ENCODE measurements at regions not wholly inside any gene's neighbourhood (a gene's known extent, or its start where the extent isn't known, plus 50 kb on each side); places are given as distances from the start of the nearest gene placed in this dataset.

DNA sequence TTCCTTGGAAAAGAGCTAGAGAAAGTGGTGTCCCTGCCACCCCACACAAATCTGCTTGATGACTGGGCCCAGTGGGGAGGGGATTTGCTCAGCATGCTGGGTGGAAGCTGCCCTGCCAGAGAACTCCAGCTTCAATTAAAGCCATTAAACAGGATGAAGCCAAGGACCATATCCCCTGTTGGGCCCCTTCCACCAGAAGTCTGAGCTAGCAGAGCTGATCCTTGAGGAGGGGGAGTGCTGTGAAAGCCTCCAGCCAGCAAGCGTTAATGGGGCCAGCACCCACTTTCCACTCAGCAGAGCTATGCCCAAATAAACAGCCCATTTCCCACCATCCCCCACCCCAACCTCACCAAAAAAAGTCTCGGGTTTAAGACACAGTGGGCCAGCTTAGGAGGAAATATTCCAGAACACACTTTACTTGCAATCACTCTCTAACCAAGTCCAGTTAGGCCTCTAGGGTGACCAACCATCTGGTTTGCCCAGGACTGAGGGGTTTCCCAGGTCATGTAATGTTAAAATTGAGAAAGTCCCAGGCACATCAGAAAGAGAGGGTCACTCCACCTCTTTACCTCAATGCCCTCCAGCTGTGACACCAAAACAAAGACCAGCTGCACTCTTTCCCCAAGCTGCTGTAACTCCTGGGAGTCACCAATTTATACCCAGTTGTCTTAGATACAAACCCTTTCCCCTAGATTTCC is 132.3 kb downstream of the FOXI3 start:
- H3K4me3 ChIP-seq: no peak overlapping the region
- no peaks in the 10 kb centered on the region for H3K4me1 ChIP-seq (replicated peaks in 1 of 2)
- WGBS, 4 donors: 68 to 83% (median 73%) methylated on average over 2 of the region's 2 CpGs
- no peak overlapping the region for H3K27ac ChIP-seq
- intact Hi-C loops (cut with DNase I): no loop called here
- H3K36me3 ChIP-seq (replicated peaks in 1 of 2): no peaks in the 10 kb centered on the region
- no peak for TF ChIP-seq POLR2A (IDR thresholded peaks at IDR 0.05)
- TF ChIP-seq, protein P1, sequence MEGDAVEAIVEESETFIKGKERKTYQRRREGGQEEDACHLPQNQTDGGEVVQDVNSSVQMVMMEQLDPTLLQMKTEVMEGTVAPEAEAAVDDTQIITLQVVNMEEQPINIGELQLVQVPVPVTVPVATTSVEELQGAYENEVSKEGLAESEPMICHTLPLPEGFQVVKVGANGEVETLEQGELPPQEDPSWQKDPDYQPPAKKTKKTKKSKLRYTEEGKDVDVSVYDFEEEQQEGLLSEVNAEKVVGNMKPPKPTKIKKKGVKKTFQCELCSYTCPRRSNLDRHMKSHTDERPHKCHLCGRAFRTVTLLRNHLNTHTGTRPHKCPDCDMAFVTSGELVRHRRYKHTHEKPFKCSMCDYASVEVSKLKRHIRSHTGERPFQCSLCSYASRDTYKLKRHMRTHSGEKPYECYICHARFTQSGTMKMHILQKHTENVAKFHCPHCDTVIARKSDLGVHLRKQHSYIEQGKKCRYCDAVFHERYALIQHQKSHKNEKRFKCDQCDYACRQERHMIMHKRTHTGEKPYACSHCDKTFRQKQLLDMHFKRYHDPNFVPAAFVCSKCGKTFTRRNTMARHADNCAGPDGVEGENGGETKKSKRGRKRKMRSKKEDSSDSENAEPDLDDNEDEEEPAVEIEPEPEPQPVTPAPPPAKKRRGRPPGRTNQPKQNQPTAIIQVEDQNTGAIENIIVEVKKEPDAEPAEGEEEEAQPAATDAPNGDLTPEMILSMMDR (IDR thresholded peaks at IDR 0.05): no peak
- H3K27me3 ChIP-seq: no peaks in the 10 kb centered on the region
- H3K9me3 ChIP-seq (replicated peaks in 1 of 3): no peaks in the 10 kb centered on the region
- no peak for DNase-seq

DNA sequence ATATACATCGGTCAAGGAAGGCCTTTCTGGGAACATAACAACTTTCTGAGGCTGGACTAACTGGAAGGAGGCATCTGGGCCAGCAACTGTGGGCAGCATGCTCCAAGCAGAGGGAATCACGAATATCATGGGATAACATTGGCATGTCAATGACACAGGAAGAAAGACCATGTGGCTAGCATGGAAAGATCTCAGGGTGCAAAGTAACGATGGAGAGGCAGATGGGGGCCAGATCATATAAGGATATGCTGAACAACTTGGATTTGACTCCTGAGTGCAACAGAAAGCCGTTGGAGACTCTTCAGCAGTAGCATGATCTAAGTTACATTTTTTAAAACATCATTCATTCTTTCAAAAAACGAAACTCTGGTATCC is 133.6 kb downstream of the FOXI3 start:
- intact Hi-C loops (cut with DNase I): no loop called here
- no peak for TF ChIP-seq POLR2A (IDR thresholded peaks at IDR 0.05)
- TF ChIP-seq, protein P1 (IDR thresholded peaks at IDR 0.05): no peak

DNA sequence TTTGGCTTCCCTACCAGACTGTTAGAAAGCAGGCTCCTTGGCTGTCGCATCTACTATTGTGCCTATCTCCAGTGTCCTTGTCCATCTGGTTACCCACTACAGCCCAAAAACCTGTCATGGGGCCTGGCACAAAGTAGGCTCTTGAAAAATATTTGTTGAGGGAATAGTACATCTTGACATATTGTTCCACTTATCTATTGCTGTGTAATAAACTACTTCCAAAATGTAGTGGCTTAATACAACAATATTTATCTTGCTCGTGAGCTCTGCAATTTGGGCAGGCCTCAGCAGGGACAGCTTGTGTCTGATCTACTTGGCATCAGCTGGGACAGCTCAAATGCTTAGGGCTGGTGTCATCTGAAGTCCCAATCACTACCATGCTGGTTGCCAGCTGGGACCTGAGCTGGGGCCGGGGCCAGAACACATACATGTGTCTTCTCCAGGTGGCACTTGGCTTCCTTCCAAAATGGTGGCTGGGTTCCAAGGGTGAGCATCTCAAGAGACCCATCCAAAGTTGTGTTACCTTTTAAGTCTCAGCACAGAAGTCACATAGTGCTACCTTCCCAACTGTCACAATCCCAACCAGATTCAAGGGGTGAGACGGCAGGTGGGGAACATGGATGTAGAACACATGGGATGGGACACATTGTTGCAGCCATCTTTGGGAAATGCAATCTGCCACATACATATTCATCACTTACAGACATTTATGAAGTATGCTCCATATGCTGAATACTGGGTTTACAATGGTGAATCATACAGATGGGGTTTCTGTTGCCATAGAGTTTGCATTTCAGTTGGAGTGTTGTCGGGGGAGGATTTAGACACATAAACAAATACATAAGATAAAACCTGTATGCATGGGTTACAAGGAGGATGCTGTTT is 134.2 kb downstream of the FOXI3 start:
- H3K4me3 ChIP-seq: no peak overlapping the region
- intact Hi-C loops (cut with DNase I): no loop called here
- no peaks in the 10 kb centered on the region for H3K4me1 ChIP-seq (replicated peaks in 1 of 2)
- no peak for TF ChIP-seq POLR2A (IDR thresholded peaks at IDR 0.05)
- TF ChIP-seq, protein P1 (IDR thresholded peaks at IDR 0.05): no peak
- H3K36me3 ChIP-seq (replicated peaks in 1 of 2): no peaks in the 10 kb centered on the region
- no peak overlapping the region for H3K27ac ChIP-seq
- WGBS, 4 donors: 88 to 93% (median 89%) methylated on average over 5 of the region's 5 CpGs
- H3K9me3 ChIP-seq (replicated peaks in 1 of 3): no peaks in the 10 kb centered on the region
- H3K27me3 ChIP-seq: no peaks in the 10 kb centered on the region
- no peak for DNase-seq

More for the DNA sequence above, 133.6 kb downstream of the FOXI3 start:
- H3K4me3 ChIP-seq: no peak overlapping the region
- H3K27me3 ChIP-seq: no peaks in the 10 kb centered on the region
- no peak overlapping the region for H3K27ac ChIP-seq
- no peaks in the 10 kb centered on the region for H3K9me3 ChIP-seq (replicated peaks in 1 of 3)
- DNase-seq: no peak
- no peaks in the 10 kb centered on the region for H3K4me1 ChIP-seq (replicated peaks in 1 of 2)
- 66 to 80% (median 73%) methylated on average over 5 of the region's 5 CpGs for WGBS, 4 donors
- H3K36me3 ChIP-seq (replicated peaks in 1 of 2): no peaks in the 10 kb centered on the region

DNA sequence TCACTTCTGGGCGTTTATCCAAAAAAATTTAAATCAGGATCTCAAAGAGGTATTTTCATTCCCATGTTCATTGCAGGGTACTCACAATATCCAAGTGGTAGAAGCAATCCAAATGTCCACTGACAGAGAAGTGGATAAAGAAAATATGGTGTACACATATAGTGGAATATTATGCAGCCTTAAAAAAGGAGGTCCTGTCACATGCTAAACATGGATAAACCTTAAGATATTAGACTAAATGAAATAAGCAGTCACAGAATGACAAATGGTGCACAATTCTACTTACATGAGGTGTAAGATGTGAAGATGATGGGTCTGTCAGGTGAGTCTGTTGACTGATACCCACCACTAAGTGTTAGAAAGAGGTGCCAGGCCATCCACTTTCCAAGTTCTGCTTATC is 140.6 kb downstream of the THNSL2 start:
- H3K27ac ChIP-seq: no peak overlapping the region
- H3K4me1 ChIP-seq (replicated peaks in 1 of 2): no peaks in the 10 kb centered on the region
- WGBS, 4 donors: 79 to 86% (median 82%) methylated on average over 1 of the region's 1 CpG
- no peaks in the 10 kb centered on the region for H3K36me3 ChIP-seq (replicated peaks in 1 of 2)
- H3K9me3 ChIP-seq (replicated peaks in 1 of 3): no peaks in the 10 kb centered on the region
- H3K4me3 ChIP-seq: no peak overlapping the region
- TF ChIP-seq, protein P1 (IDR thresholded peaks at IDR 0.05): no peak
- TF ChIP-seq POLR2A (IDR thresholded peaks at IDR 0.05): no peak
- no peak for DNase-seq
- H3K27me3 ChIP-seq: no peaks in the 10 kb centered on the region
- intact Hi-C loops (cut with DNase I): no loop called here

Measured in adrenal gland (tissue), 9 donors.